HG03469 (cell line): ENCODE measurements at regions not wholly inside any gene's neighbourhood (a gene's known extent, or its start where the extent isn't known, plus 50 kb on each side); places are given as distances from the start of the nearest gene placed in this dataset.
"Not testable (repeated sequence)": the region's sequence is repeated elsewhere in the genome, so short reads cannot be mapped to it uniquely, and the experiment has no call there.

Experiments used
- ATAC-seq: cut with Tn5 transposase; IDR thresholded peaks from one replicate; pipeline ENCODE4 v1.9.1; 2021; ENCODE audit warnings: mild to moderate bottlenecking, moderate library complexity, moderate number of reproducible peaks; ENCODE audit not compliant: unreplicated experiment

- no peak for ATAC-seq
Observed at GRCh38 chr15:31177951-31178350, 76.4 kb upstream of the TRPM1 start.

GRCh38 chr15:31178705-31179104, 77.2 kb upstream of the TRPM1 start:
- ATAC-seq = no peak

GRCh38 chr15:31179693-31180092, 78.2 kb upstream of the TRPM1 start:
- no peak for ATAC-seq

GRCh38 chr15:31193291-31193690, 91.8 kb upstream of the TRPM1 start:
- no peak for ATAC-seq

- ATAC-seq = no peak
Observed at GRCh38 chr15:31195871-31196270, 94.3 kb upstream of the TRPM1 start.

- ATAC-seq = no peak
Observed at GRCh38 chr15:31197497-31198414, 96.2 kb upstream of the TRPM1 start.

- no peak for ATAC-seq
Observed at GRCh38 chr15:31200735-31201151, 99.2 kb upstream of the TRPM1 start.

GRCh38 chr15:31202953-31203352, 101.4 kb upstream of the TRPM1 start:
- ATAC-seq = no peak

GRCh38 chr15:31203999-31204398, 102.5 kb upstream of the TRPM1 start:
- no peak for ATAC-seq

GRCh38 chr15:31206386-31207181, 105.1 kb upstream of the TRPM1 start:
- no peak for ATAC-seq

GRCh38 chr15:31207246-31207645, 105.7 kb upstream of the TRPM1 start:
- no peak for ATAC-seq

GRCh38 chr15:31207861-31208260, 106.3 kb upstream of the TRPM1 start:
- not testable (repeated sequence) for ATAC-seq

GRCh38 chr15:31208817-31209216, 107.3 kb upstream of the TRPM1 start:
- no peak for ATAC-seq

- no peak for ATAC-seq
Observed at GRCh38 chr15:31211353-31211752, 109.8 kb upstream of the TRPM1 start.

GRCh38 chr15:31212326-31213080, 111.0 kb upstream of the TRPM1 start:
- ATAC-seq = no peak

GRCh38 chr15:31214158-31214863, 112.3 kb upstream of the KLF13 start:
- no peak for ATAC-seq

- ATAC-seq = no peak
Observed at GRCh38 chr15:31214864-31215489, 111.7 kb upstream of the KLF13 start.

- ATAC-seq = peak; percentile 44
Observed at GRCh38 chr15:31215490-31216214, 111.0 kb upstream of the KLF13 start.

- no peak for ATAC-seq
Observed at GRCh38 chr15:31216215-31216911, 110.3 kb upstream of the KLF13 start.
